Amniotic epithelial cell (primary cell): ENCODE measurements at regions not wholly inside any gene's neighbourhood (a gene's known extent, or its start where the extent isn't known, plus 50 kb on each side); places are given as distances from the start of the nearest gene placed in this dataset.

Source experiments
- DNase-seq: peaks from one replicate; pipeline ENCODE4 v3.0.0-alpha.2; 2010; ENCODE audit warnings: low read depth

DNA sequence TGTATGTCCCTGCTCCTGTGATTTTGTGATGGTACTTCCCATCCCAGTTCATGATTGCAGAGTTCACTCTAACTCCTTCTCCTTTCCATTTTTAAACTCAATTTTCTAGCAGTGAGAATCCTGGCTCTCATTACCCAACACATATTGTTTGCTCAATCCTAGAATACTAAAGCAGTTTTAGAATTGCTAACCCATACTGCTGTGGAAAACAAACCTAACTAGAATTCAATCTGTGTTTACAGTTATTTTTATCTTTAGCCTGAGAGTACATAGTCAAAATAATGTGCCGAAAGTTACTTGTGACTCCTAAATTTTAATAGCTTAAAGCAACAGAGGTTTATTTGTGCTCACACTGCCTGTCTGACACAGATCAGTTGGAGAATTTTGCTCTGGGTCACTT lies 508.0 kb downstream of the AACS start:
- no peak for DNase-seq

DNA sequence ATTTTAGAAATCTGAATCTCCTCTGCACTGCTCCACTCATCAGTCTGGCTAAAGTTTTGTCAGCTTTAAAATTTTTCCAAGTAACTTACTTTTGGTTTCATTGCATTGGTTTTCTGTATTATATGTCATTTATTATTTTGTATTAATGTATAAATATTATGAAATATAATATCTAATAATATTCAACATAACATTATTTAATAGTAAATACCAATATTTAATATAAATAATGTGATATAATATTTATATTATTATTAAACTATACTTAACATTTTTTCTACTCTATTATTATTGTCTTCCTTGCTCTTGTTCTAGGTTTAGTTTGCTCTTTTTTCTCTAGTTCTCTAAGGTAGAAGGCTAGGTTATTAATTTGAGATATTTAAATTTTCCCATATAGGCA lies 512.1 kb downstream of the AACS start:
- DNase-seq, result no peak

DNA sequence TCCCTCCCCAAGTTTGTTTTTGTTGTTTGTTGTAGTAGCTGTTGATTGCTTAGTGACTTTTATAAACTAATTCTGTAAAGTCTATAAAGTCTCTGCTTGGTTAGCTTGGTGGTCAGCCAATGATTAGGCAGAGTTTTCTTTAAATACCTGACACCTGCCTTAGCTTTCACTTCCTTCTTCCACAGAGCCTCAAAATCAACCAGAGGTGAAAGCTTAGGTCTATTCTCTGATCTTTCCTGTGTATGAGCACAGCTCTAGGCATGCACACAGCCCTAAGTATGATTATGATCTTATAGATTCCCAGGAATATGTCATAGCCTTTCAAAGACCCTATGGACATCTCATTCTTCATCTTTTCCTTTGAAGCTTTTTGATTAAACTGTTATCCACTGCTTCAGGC lies 514.7 kb downstream of the AACS start:
- no peak for DNase-seq

DNA sequence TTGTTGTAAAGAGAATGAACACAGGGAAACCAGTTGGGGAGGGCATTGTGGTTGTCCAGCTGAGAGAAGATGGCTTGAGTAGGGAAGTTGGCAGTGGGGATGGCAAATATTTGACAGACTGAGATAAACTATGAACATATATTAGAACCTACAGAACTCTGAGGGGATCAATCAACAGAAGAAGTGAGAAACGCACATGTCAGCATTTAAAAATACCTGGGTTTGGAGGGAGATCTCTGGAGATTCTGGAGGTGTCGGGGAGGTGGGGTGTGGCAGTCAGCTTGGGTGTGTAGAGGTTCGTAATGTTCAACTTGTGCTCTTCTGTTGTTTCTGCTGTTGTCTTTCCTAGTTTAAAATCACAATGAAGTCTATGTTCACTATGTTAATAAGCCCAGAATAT lies 517.8 kb downstream of the AACS start:
- DNase-seq, result no peak

DNA sequence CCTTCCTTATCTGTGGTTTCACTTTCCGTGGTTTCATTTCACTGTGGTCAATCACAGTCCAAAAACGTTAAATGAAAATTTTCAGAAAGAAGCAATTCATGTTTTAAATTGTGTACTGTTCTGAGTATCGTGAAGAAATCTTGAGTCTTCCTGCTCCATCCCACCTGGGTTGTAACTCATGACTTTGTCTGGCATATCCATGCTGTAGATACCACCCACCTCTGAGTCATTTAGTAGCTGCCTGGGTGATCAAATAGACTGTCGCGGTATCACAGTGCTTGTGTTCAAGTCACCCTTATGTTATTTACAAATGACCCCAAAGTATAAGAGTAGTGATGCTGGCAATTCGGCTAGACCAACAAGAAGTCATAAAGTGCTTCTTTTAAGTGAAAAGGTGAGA lies 521.2 kb downstream of the AACS start:
- DNase-seq, result no peak

DNA sequence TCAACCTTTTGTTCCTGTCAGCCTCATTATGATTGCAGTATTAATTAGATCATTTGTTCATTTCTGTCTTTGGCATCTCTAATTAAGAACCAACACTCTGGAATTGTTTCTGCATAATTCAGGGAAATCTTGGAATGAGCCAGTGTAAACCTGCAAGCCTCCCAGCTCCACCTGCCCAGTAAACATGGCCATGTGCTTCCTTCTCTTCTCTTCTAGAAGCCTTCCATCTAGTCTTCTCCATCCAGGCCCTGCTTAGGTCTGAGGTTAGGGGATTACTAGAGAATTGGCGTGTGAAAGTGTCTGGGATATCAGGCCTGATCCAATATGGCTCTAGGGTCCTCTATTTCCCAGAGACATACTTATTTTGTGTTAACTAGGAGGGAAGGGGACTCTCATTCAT lies 528.0 kb downstream of the AACS start:
- DNase-seq, result no peak

DNA sequence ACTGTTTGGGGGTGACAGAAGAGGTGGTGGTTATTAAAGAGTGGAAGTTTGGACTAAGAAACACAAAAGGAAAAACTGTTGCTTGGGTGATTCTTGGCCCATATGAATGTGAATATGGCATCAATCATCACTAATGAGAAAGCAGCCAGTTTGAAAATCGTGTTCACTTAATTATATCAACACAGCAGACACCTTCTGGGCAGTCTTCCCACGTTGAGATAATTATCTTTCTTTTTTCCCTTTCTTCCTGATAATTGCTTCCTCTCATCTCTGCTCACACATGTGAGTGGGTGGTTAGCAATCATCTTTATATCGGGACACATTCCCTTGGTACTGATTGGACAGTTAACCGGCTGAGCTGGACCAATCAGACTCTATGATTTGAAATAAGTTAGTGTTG lies 539.7 kb downstream of the AACS start:
- no peak for DNase-seq

DNA sequence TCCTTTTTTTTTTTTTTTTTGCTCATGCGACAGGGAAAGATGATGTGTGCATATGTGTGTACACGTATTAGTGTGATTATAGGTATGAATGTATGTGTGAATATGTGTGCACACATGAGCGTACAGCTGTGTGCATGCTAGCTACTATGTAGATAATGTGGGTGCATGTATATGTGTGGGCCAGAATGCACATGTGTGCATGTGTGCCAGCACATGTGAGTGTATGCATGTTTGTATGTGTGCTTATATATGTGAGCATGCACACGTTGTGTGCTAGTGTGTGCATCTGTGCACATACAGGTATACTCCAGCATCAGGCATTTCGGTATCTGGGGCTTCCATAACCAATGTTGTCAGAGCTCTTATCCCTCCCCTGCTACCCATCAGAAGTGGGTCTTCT lies 541.1 kb downstream of the AACS start:
- DNase-seq, result no peak

DNA sequence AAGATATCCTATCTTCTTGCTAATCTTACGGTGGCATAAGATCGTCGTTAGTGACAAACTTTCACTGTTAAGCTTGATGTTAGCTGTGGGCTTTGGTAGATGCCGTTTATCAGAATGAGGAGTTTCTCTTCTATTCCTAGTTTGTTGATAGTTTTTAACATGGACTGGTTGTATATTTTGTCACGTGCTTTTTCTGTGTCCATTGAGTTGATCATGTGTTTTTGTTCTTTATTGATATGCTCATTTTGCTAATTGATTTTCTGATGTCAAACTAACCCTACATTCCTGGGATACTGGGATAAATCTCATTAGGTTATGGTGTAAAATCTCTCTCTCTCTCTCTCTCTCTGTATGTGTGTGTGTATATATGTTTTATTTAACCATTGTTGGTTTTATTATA lies 545.1 kb downstream of the AACS start:
- DNase-seq, result no peak

DNA sequence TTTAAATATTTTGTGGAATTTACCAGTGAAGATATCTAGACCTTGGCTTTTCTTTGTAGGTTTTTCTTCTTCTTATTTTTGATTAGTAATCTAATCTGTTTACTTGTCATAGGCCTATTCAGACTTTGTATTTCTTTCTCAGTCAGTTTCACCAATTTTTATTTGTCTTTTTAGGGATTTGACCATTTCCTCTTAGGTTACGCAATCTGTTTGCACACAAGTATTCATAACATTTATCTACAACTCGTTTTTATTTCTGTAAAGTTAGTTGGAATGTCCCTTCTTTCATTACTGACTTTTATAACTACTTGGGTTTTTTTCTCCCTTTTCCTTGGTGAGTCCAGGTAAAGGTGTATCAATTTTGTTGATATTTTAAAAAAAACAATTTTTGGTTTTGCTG lies 545.7 kb downstream of the AACS start:
- no peak for DNase-seq

DNA sequence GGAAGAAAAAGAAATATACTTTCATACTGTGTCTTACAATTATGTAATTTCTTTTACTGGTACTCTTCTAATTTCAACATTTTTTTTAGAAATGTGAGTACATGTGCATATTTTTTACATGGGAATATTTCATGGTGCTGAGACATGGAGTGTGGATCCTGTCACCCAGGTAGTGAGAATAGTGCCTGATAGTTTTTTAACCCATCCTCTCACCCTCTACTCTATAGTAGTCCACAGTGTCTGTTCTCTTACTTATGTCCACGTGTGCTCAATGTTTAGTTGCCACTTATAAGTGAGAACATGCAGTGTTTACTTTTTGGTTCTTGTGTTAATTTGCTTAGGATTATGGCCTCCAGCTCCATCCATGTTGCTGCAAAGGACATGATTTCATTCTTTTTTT lies 548.8 kb downstream of the AACS start:
- no peak for DNase-seq

DNA sequence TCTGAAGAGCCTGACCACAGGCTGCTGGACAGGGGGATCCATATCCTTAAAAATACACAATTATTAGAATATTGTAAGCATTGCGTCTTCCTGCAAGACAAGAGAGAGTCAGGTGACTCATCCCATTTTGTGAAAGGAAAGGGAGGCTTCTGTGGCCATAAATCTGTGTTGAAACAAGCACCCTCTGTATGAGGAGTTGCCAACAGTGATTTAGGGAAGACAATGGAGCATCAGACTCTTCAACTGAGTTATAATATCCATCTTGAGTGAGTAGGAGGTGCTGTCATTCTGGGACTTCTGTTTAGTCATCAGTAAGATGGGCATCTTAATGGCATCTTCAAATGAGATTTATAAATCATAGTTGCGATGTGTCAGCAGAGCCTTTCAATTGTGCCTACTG lies 554.5 kb downstream of the AACS start:
- no peak for DNase-seq

DNA sequence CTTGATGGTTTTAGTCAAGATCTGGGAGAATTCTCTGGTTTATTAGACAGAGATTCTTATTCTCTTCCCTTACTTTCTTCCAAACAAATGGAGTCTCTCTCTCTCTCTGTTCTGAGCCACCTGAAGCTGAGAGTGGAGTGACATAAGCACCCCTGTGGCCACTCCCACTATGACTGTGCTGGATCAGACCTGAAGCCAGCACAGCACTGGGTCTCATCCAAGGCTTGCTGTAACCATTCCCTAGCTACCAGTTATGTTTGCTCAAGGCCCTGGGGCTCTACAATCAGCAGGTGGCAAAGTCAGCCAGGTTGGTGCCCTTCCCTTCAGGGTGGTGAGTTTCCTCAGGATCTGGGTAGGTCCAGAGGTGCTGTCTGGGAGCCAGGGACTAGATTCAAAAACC lies 568.5 kb downstream of the AACS start:
- no peak for DNase-seq

DNA sequence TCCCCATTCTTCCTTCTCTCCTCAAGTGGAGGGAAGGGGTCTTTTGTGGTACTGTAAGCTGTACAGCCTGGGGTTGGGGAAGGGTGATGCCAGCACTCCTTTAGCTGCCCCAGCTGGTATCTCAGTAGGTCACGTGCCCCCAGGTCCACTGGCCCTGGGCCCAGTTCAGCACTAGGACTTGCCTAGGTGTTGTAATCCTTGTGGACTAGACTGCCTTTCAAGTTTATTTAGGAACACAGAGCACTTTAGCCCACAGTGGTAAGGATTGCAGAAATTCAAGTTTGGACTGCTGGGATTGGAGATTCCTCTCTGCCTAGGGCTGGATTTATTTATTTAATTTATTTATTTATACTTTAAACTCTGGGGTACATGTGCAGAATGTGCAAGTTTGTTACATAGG lies 569.6 kb downstream of the AACS start:
- DNase-seq, result no peak

DNA sequence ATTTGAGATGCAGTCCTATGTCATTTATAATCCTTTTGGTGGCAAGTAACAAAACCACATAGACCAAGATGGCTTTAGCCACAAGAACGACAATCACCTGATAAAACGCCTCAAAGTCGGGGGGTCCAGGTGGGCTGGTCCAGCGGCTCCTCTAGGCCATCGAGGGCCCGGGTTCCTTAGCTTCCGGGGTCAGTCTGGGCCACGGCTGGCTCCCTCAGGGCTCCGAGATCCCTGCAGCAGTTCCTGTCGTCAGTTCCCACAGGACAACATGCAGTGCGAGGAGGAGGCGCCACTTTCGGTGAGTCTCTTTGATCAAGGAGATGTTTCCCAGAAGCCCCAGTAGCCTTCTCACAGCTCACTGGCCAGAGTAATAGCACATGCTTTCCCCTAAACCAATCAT lies 574.6 kb downstream of the AACS start:
- no peak for DNase-seq

DNA sequence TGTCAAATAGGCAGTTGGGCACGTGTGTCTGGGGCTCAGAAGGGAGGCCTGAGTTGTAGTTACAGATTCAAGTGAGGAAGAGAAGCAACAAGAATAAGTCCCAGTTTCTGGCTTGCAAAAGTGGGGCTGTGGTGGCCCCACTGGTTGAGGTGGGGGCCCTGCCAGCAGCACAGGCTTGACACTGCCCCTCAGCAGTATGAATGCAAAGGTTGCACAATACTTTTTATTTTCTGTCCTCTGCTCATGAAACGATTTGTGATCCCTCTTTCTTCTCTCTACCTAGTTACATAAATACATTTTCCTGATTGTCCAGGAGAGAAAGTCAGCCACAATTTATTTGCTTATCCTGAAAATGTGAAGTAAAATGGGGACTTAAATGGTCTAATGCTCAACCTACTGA lies 577.8 kb downstream of the AACS start:
- DNase-seq, result no peak

DNA sequence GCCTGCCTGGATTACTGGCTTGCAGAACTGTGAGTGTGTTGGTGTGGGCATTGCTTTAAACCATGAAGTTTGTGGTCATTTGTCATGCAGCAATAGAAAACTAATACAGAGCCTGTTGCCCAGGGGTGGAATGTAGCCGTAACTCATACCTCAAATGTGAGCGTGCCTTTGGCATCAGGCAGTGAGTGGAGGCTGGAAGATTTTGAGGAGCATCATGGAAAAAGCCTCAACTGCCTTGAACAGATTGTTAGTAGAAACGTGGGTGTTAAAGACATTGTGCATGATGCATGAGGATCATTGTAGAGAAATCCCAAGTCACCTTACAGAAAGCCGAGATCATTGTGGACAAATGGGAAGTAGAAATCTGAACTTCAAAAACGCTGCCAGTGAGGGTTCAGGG lies 580.5 kb downstream of the AACS start:
- no peak for DNase-seq

DNA sequence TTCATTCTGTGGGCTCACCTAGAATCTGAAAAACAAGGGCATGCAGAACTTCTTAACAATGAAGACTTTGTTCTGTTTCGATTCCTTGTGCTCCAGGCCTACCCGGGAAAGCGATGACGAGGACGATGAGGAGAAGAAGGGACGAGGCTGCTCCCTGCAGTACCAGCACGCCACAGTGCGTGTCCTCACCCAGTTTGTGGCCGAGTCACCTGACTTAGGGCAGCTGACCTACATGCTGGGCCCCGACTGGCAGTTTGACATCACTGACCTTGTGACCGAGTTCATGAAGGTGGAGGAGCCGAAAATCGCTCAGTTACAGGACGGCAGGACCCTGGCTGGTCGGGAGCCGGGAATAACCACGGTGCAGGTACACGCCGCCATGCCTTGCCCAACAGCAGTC lies 585.4 kb downstream of the AACS start:
- no peak for DNase-seq

DNA sequence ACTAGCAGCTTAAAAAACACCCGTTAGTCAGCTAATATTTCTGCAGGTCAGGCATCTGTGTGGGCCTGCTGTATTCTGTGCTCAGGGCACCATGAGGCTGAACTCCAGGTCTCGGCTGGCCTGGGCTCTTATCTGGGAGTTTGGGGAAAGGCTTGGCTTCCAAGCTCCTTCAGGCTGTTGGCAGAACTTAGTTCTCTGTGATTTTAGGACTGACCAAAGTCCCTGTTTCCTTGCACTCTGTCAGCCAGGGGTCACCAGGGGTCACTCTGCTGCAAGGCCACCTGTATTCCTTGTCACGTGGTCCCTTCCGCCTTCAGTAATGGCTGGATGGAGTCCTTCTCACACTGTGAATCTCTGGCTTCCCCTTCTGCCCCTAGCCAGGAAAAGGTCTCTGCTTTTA lies 586.4 kb downstream of the AACS start:
- DNase-seq, result no peak

DNA sequence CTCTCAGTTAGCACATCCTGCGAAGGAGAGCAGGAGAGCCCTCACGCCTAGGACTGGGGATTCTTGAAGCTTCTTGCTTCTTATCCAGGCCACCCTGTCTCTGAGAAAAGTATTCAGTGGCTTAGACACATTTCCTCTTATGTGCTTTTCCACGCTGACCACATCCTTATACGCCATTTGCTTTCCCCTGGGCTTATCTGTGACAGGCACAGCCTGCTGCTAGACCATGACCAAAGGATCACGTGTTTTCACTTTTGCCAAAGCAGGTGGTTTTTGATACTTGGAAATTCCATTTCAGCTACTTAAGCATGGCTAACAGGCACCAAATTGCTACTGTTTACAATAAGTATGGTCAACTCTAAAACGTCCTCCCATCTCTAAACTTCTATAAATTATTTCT lies 587.4 kb downstream of the AACS start:
- no peak for DNase-seq

DNA sequence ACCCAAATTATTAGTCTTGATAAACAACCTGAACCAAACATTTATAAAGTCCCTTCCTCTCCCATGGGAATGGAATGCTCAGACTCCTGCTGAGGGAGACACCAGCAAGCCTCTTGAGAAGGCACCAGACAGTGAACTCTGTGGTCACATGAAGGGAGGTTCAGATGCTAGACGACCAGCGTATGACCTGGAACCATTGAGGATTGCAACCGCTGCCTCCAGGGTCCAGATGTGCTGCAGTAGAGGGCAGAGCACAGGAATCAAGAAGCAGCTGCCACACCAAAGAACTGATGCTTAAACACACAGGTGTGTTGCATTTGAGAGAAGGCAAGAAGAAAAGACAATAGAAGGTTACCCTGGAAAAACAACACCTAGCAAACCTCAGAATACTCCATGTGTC lies 592.4 kb downstream of the AACS start:
- DNase-seq, result no peak

DNA sequence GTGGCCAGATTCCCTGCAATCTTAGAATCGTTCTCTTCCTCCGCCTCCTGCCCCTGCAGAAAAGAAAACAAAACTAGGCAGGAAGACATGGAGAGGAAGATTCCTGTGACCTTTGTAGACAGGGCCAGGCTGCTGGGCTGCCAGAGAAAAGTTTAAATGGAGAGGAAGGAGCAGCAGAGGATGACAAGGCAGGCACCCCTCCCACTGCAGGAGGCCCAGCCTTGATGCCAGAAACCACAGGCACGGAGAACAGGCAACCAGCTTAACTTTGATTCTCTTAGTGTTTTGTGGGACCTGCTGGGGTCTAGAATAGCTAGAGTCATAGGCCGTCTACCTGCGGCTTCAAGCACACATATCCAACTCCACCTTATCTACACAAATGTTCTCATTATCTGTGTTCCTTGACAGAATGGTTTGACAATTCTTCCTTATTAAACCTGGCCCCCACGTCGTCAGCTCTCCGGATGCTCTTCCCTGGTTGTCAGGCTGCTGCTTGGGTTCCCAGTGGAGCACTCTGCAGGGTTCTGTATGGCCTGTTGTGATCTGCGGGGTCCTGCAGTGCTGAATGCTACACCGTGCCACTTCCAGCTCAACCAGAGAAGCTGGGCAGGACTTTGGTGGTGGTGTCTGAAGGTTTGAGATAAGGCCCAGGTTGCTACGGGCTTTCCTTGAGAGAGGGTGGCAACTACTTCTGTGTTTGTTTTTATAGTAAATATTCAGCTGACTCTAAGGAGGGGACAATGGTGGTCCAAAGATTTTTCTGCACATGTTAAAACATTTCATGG lies 609.5 kb downstream of the AACS start:
- no peak for DNase-seq

DNA sequence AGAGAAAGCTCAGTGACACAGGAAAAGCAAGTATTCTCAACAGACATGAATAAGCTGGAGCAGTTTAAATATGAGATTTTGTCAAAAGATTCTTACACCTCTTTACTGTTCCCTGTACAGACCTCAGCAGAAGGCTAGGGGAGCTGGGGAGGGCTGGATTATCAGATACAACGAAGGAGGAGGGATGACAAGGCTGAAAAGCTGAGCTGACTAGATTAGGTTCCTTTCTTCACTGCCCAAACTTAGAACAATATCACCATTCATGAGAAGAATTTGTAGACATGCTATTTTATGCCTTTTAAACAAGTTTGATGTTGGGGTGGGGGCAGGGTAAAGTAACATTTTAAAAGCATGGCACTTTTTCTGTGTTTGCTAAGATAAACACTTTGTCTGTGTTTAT lies 611.1 kb downstream of the AACS start:
- no peak for DNase-seq

DNA sequence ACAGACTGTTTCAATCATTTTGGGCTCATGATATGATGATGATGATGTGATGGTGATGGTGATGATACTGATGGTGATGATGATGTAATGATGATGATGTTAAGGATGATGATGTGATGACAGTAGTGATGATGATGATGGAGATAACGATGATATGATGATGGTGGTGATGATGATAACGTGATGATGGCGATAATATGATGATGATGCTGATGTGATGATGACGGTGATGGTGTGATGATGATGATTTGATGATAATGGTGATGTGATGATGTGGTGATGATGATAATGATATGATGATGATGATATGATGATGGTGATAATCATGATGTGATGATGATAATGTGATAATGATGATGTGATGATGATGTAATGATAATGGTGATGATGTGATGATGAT lies 612.6 kb downstream of the AACS start:
- DNase-seq, result no peak

DNA sequence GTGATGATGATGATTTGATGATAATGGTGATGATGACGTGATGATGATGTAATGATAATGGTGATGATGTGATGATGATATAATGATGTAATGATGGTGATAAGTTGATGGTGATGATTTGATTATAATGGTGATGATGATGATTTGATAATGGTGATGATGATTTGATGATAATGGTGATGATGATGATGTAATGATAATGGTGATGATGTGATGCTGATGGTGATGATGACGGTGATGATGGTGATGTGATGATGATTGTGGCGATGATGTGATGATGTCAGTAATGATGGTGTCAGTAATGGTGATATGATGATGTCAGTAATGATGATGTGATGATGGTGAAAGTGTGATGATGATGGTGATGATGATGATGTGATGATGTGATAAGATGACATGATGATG lies 613.4 kb downstream of the AACS start:
- DNase-seq, result no peak
